NCI-H1048 (cell line): ENCODE measurements at regions not wholly inside any gene's neighbourhood (a gene's known extent, or its start where the extent isn't known, plus 50 kb on each side); places are given as distances from the start of the nearest gene placed in this dataset.

Experiments used
- DNase-seq: peaks from one replicate; lab custom pipeline; 2025; lab: John Stamatoyannopoulos, UW

- no peak for DNase-seq
Observed at GRCh38 chr3:148226246-148226645, 471.5 kb upstream of the AGTR1 start.

- no peak for DNase-seq
Observed at GRCh38 chr3:148227534-148227933, 470.2 kb upstream of the AGTR1 start.

- no peak for DNase-seq
Observed at GRCh38 chr3:148229107-148229506, 468.6 kb upstream of the AGTR1 start.

- no peak for DNase-seq
Observed at GRCh38 chr3:148230473-148230872, 467.2 kb upstream of the AGTR1 start.

- no peak for DNase-seq
Observed at GRCh38 chr3:148232389-148232788, 465.3 kb upstream of the AGTR1 start.

GRCh38 chr3:148233403-148233802, 464.3 kb upstream of the AGTR1 start:
- DNase-seq: no peak

- DNase-seq: no peak
Observed at GRCh38 chr3:148234536-148234935, 463.2 kb upstream of the AGTR1 start.

GRCh38 chr3:148235566-148235965, 462.1 kb upstream of the AGTR1 start:
- no peak for DNase-seq

- DNase-seq: no peak
Observed at GRCh38 chr3:148238421-148238821, 459.3 kb upstream of the AGTR1 start.

- DNase-seq: no peak
Observed at GRCh38 chr3:148240351-148240750, 457.4 kb upstream of the AGTR1 start.

- no peak for DNase-seq
Observed at GRCh38 chr3:148243609-148244008, 454.1 kb upstream of the AGTR1 start.

- peak; percentile 64 for DNase-seq
Observed at GRCh38 chr3:148246291-148246923, 451.3 kb upstream of the AGTR1 start.

- DNase-seq: no peak
Observed at GRCh38 chr3:148253713-148254112, 444.0 kb upstream of the AGTR1 start.

- DNase-seq: no peak
Observed at GRCh38 chr3:148254402-148254801, 443.3 kb upstream of the AGTR1 start.

GRCh38 chr3:148255981-148256969, 441.4 kb upstream of the AGTR1 start:
- DNase-seq: no peak

GRCh38 chr3:148262980-148263379, 434.7 kb upstream of the AGTR1 start:
- DNase-seq: no peak

- no peak for DNase-seq
Observed at GRCh38 chr3:148265841-148266240, 431.9 kb upstream of the AGTR1 start.

GRCh38 chr3:148266341-148266740, 431.4 kb upstream of the AGTR1 start:
- no peak for DNase-seq

- no peak for DNase-seq
Observed at GRCh38 chr3:148269816-148270215, 427.9 kb upstream of the AGTR1 start.

- DNase-seq: no peak
Observed at GRCh38 chr3:148280623-148281242, 417.0 kb upstream of the AGTR1 start.

GRCh38 chr3:148289159-148289558, 408.5 kb upstream of the AGTR1 start:
- DNase-seq: no peak

GRCh38 chr3:148297013-148297412, 400.7 kb upstream of the AGTR1 start:
- DNase-seq: no peak

GRCh38 chr3:148307443-148307843, 390.3 kb upstream of the AGTR1 start:
- DNase-seq: no peak
